Left renal cortex interstitium (tissue), 4 donors: ENCODE measurements at regions not wholly inside any gene's neighbourhood (a gene's known extent, or its start where the extent isn't known, plus 50 kb on each side); places are given as distances from the start of the nearest gene placed in this dataset.

Experiments used
- DNase-seq, 4 donors: peaks; one replicate each; pipeline ENCODE4 v3.0.0-alpha.2; 2013; ENCODE audit warnings: low read depth in 4 of 4, low spot score in 2 of 4, missing footprints in 1 of 4

DNA sequence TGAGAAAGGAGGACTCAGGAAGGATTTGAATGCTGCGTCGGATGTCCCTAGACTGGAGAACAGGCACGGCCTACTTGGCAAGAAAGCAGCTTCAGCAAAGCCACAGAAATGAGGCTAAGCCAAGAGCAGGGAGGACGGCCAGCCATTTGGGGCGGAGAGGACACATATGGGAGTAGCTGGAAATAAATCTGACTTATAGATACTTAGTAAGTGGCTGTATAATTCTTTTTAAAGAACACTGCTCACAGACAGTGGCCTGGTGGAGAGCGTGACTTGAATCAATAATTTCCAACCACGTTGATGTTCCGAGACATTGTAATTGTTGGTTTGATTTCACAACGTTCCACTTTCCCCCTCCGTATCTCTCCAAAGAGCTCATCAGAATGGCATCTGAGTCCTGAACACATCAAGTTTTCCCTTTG, 67.7 kb upstream of the JCAD start:
- no peak for DNase-seq

DNA sequence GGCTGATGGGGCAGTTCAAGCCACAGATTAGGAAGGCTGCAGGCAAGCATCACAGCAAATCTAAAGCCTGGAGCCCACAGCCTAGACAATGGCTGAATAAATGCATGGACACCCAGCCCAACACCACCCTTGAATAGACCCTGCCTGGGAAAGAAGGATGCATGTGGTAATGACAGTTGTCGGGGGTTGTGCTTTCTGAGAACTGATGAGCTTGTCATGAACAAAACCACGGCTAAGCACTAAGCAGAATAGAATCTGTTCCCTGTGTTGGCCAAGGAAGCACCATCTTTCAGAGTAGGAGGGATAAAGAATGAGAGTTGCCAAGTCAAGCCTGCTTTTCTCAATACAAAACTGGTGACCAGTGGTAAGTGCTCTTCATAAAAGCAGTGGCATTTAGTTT, 66.1 kb upstream of the JCAD start:
- DNase-seq, result no peak

DNA sequence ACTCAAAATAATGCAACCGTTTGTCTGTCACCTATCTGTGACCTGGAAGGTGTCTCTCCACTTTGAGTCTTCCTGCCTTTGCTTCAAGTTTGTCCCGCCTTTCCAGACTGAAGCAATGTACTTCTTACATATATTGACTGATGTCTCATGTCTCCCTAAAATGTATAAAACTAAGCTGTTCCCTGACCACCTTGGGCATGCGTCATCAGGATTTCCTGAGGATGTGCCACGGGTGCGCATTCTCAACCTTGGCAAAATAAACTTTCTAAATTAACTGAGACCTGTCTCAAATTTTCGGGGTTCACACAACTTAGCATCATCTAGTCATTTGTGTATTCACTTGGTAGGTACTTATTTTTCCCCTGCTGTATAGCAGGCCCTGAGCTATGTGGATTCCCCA, 65.3 kb upstream of the JCAD start:
- DNase-seq, result no peak

DNA sequence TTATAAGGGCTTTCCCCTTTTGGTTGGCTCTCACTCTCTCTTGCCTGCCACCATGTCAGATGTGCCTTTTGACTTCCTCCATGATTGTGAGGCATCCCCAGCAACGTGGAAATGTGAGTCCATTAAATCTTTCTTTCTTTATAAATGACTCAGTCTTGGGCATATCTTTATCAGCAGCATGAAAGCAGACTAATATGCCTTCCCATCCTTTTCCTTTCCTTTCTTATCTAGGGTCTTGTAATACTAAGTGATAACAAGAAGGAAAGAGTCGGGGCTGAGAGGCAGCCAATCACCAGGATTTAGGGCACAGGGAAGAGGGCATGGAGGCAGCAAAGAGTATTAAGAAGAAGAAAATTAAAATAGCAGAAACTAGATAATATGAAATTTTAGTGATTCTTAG, 62.0 kb upstream of the JCAD start:
- no peak for DNase-seq

DNA sequence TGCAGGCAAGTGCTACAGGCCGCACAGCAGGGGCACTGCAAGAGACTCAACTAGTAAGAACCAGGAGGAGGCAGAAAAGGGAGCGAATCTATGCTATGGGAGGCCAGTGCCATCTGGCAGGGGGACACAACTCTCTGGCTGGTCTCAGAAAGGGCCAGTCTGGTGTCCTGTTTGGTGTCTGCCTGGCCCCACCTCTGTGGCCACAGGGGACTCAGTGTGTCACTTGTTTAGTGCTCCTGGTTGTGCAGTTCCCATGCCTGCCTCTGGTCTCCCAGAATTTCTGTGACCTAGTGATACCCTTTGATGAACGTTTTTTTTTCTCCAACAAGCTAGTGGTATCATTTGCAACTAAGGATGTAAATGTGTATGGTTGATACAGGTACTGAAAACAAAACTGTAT, 59.2 kb upstream of the JCAD start:
- DNase-seq, result no peak

DNA sequence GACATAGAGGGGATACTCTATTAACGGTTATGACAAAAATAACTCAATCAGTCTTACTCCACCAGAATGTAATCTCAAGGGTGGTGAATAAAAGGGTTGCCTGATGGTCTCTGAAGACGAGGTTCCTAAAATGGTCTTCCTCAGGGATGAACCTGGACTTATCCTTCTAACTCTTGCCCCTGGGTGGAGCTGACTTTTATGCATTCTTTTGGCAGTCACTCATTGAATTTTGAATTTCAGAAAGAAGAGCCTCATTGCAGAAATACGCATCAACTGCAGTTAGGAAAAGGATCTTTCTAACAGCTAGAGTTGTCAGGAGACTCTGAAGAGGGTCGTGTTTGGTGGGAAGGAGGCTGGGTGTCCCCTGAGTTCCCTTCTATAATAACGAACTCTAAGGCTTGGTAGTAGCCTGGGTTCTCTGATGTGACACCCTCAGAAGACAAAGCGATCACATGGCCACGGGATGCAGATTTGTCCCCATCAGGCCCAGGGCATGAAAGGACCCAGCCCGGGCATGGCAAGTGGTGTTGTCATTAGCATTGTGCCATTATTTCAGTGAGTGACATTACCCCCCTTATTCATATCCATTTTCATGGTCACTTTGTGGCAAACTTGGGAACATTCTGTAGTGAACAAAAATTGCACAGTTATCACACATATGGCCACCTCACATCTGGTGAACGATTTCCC, 58.6 kb upstream of the JCAD start:
- DNase-seq, result no peak

DNA sequence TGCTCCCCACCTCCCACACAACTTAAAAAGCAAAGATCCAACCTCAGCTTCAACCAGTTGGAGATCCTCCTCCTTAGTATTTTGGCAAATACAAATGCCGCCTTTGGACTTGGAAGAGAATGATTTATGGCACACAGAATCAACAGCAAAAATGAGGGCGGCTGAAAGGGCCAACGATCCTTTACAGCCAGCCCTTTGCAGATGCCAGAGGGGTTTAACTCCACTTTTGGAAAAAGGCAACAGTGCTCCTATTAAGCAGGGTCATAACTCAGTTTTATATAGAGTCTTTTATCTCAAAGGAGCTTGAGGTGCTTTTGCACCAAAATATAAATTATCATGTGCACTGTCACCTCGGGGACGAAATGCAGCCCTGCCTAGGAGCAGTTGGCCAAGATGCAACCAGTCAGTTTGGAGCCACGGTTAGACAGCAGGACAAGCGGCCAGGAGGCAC, 56.7 kb upstream of the JCAD start:
- peak in 2 of 4 donors; percentile 13 to 19 for DNase-seq

DNA sequence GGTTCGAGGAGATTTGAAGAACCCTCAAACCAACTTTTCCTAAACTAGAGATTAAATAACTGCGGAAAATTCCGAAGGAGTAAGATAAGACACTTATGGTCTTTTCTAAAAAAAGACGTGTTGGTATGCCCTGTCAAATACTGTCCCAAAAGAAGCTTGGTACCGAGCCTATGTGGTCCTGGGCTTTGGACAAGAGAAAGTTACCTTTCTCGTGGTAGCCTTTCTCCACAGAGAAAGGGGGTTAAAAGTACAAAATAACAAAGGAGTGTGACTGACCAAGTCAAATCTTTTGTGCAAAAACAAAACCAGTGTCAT, 56.2 kb upstream of the JCAD start:
- peak in 1 of 4 donors; percentile 19 for DNase-seq

DNA sequence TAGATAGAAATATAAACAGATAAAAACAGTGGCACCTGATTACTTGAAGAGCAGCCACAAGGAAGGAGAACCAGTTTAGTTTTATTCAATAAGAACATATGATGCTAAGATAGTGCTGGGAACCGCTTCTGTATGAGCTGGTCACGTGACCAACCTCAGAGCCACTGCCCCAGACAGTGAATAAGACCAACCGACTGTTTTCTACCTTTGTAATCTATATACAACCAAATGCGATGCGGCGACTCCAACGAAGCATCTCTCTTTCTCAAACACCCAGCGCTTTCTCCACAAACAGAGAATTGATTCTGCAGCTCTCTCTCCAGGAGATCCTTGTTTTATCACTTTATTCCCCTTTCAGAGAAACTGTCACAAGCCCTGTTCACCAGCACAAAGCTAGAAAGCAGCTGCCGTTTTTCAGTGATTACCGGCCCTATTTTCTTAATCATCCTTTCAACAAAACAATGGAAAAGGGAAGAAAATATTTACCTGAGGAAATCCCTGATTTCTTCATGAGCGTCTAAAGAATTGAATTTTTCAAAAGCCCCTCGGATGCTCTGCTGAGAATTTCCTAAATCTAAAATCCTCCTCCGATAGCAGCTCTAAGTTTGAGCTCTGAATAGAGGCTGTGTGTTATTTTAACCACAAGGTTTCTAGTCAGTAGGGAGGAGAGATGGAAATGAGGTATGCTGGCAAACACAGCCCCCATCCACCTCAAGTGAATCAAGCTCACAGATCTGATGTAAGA, 55.7 kb upstream of the JCAD start:
- DNase-seq, result peak in 3 of 4 donors; percentile 6 to 11 (median 10)

DNA sequence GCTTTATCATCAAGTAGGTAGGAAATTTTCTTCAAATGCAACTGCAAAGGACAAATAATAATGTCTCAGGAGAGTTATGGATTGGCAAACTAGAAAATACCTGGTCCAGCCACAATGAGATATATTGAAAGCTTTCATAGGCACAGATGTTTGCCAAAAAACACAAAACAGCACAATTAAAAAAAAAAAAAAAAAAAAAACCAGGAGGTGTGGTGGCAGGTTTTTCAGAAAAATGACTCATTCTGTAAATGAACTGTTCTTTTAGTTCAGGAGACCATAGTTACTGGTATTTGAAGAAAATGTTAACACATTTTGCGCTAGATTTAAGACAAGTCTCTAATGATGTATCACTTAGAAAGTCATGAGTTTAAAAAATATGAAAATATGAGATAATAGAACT, 55.0 kb upstream of the JCAD start:
- no peak for DNase-seq

DNA sequence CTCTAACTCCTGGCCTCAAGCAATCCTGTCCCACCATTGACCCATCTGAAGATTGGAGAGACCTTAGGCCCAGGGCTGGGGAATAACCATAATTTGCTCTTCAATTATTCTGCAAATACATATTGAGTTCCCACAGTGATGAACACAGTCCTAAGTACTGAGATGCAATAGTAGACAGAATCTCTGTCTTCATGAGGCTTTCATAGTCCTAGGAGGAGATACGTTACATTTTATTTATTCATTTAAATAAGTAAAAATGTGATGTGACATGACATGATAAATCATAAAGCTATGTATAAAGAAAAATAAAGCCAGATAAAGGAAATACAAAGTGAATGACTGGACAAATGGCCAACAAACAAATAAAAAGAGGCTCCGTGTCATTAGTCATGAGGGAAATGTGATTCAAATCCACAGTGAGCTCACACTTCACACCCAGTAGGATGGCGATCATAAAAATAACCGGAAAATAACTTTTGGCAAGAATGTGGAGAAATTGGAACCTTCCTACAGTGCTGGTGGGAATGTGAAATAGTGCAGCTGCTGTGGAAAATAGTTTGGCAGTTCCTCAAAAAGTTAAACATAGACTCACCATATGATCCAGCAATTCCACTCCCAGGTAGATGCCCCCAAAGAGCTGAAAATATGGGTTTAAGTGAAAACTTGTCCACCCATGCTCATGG, 52.1 kb upstream of the JCAD start:
- no peak for DNase-seq
